Tibial nerve (tissue), 4 donors: ENCODE measurements at regions not wholly inside any gene's neighbourhood (a gene's known extent, or its start where the extent isn't known, plus 50 kb on each side); places are given as distances from the start of the nearest gene placed in this dataset.

ENCODE experiments used
- EP300 ChIP-seq, 2 donors: sonication (generic); formaldehyde crosslinking; IDR thresholded peaks; one replicate each; pipeline ENCODE4 v1.6.1; 2017; ENCODE audit warnings: antibody characterized with exemption in 2 of 2, mild to moderate bottlenecking in 1 of 2
- POLR2A ChIP-seq, 2 donors: fragments of 450-650 bp; IDR thresholded peaks; one replicate each; pipeline ENCODE4 v1.6.1; 2017; ENCODE audit warnings: antibody characterized with exemption in 2 of 2, mild to moderate bottlenecking in 2 of 2, moderate library complexity in 2 of 2
- TF ChIP-seq, protein P1 (sequence below), 5 experiments: fragments of 200-600 bp in 3 of 5; fragments of 450-650 bp in 2 of 5; sonication (generic) in 3 of 5; IDR thresholded peaks; one replicate each; pipeline ENCODE4 v1.5.1; 2016 to 2019; ENCODE audit warnings: antibody characterized with exemption in 5 of 5, mild to moderate bottlenecking in 3 of 5, moderate library complexity in 2 of 5

DNA sequence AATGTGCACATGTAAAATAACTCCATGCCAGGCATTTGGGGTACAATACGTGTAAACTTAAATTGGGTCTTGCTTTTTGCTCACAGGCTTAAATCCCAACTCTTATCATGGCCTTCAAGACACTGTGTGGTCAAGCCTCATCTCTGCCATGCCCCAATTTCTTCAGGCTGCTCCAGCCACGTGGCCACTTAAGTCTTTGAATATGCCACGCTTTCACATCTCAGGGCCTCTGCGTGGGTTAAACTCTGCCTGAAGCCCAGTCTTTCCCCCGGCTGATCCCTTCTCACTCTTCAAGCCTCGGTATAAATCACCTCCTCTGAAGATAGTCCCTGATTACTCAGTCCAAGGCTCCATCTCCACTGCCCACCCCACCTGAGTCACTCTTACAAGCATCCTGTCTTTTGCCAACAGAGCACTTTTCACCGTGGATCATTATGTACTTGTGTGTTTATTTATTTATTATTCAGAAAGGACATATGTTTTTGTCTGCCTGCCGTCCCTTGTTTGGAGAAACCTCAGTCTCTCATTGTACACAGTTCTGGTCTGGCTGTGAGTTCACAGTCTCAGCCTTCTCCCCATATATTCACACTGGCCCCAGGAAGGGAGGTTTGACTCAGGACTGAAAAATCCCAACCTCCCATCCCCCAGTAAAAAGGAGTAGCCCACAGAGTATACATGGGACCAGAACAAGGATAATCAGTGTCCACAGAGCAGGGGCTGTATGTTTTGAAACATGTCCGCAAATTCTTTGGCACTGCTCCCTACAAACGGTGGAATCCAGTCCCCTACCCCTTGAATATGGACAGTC is 344.7 kb downstream of the MN1 start:
- TF ChIP-seq, protein P1, sequence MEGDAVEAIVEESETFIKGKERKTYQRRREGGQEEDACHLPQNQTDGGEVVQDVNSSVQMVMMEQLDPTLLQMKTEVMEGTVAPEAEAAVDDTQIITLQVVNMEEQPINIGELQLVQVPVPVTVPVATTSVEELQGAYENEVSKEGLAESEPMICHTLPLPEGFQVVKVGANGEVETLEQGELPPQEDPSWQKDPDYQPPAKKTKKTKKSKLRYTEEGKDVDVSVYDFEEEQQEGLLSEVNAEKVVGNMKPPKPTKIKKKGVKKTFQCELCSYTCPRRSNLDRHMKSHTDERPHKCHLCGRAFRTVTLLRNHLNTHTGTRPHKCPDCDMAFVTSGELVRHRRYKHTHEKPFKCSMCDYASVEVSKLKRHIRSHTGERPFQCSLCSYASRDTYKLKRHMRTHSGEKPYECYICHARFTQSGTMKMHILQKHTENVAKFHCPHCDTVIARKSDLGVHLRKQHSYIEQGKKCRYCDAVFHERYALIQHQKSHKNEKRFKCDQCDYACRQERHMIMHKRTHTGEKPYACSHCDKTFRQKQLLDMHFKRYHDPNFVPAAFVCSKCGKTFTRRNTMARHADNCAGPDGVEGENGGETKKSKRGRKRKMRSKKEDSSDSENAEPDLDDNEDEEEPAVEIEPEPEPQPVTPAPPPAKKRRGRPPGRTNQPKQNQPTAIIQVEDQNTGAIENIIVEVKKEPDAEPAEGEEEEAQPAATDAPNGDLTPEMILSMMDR (IDR thresholded peaks at IDR 0.05), result no peak
- TF ChIP-seq EP300 (IDR thresholded peaks at IDR 0.05) (no peak), POLR2A (IDR thresholded peaks at IDR 0.05) (no peak)
